Inflammatory macrophage treated with lipopolysaccharide for 4 hours (primary cell): ENCODE measurements at regions not wholly inside any gene's neighbourhood (a gene's known extent, or its start where the extent isn't known, plus 50 kb on each side); places are given as distances from the start of the nearest gene placed in this dataset.
A peak's percentile ranks its signal among the peaks of the same experiment; 100 is the strongest.

Source experiments
- DNase-seq: peaks from one replicate; pipeline ENCODE4 v3.0.0-alpha.2; 2020

GRCh38 chr16:89027281-89027680 is 50.3 kb upstream of the CBFA2T3 start:
- DNase-seq: no peak

- peak; percentile 90 for DNase-seq
Measured at GRCh38 chr16:89031715-89032659, 55.0 kb upstream of the CBFA2T3 start.

DNA sequence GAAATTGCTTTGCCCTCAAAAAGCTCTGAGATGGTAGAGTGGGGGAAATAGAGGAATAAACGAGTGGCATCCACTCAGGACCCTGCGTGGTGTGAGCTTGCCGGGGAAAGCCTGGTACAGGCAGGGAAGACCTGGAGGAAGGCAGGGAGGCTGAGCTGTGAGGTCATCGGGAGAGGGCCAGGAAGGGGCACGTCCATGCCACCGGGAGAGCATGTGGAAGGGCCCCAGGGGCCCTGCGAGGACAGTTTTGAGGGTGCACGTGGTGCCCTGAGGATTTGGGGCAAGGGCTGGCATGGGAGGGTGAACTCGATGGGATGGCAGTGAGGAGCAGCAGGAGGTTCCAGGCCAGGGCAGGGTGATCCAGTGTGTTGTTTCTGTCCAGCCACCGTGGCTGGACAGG is 56.3 kb upstream of the CBFA2T3 start:
- no peak for DNase-seq

DNA sequence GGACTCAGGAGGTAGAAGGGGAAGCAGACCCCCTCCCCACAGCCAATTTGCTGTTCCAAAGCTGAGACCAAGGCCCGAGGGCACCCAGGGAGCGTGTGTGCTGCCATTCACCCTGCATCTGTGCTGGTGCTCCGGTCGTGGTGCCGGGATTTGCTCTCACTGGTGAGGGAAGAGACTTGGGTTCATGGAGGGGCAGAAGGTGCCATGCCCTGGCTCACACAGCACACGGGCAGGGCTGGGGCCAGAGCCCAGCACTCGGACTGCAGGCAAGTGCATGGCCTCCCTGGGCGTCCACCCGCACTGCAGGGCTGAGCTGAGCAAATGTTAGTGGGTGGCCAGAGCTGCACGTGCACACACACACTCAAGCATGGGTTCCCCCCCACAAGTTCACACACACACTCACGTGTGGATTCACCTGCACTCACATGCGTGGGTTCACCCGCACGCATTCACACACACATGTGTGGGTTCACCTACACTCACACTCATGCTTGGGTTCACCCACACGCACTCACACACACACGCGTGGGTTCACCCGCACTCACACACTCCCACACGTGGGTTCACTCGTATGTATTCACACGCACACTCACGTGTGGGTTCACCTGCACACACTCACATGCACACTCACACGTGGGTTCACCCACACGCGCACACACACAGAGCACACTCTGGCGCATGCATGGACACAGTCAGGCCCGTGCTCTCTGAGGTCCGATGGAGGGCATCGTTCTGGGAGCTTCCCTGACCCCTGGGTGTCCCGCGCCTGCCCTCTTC is 57.0 kb upstream of the CBFA2T3 start:
- DNase-seq: no peak

GRCh38 chr16:89034573-89034961 is 57.6 kb upstream of the CBFA2T3 start:
- DNase-seq: no peak

GRCh38 chr16:89034971-89035668 is 58.1 kb upstream of the CBFA2T3 start:
- DNase-seq: no peak

DNA sequence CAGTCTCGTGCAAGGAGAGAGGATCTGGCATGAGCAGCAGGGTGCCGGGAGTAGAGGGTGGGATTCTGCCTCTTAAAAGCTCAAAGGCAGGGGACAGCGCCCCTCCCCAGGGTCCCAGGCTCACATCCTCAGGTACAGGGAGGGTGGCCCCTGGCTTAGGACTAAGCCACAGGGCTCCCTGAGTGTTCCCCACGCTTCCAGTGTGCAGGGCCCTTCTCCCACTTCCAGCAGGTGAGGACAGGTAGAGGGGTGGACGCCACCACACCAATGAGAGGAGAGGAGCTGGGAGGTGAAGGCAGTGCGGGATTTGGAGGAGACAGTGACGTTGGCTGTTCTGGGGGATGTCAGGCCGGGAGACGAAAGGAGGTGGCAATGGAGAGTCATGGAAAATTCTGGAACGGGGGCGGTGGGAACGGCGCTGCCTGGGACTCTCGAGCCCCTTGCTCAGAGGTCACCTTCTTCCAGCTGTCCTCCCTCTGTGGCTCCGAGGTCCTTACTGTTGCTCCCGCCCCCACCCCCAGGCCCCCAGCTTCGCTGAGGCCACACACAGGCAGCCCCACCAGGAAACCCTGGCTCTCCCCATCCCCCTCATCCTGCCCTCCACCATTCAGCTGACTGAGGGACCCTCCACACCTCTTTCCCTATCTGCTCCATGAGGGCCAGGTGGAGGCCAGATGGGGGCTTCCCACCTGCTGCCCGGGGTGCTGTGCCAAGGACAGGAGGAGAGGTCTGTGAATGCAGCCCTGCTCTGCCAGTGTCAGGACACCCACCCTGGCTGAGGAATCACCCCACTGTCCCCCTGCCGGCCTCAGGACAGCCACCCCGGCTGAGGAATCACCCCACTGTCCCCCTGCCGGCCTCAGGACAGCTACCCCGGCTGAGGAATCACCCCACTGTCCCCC is 57.7 kb upstream of the ACSF3 start:
- no peak for DNase-seq

GRCh38 chr16:89036776-89037175 is 56.9 kb upstream of the ACSF3 start:
- no peak for DNase-seq

DNA sequence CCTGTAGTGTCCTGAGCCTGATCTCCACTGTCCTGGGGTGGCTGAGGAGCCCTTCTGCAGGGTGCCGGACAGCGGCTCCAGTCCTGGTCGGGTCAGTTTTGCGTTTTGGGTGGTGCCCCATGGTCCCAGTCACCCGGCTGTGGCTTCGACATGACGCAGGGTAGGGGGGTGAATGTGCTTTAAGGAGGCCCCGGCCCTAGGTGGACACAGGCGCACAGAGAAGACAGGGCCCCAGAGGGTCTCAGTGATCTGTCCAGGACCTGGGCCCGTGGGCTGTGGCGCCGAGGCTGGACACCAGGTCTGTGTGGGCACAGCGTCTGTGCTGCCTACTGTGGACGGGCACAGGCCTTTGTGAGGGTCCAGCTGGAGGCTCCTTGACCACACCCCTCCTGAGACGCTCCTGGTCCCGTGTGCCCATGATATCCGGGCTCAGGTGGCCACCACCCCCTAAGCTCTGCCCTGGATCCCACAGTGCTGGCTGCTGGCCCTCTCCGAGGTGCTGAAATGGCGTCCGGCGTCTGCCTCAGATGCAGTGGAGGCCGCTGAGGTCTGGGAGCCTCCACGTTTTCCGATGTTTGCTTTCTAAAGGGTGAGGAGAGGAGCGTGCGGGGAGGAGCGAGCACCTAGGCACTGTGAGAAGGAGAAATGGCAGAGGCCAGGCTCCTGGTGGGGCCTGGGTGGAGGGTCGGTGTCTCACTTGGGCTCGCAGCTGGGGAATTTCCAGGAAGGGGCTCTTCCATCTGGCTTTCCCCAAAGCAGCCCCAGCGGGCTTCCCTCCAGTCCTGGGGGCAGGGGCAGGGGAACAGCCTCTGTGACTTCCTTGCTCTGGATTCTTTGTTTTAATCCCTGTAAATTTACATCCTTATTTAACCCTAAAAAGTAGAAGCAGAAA is 56.1 kb upstream of the ACSF3 start:
- DNase-seq: peak; percentile 7

DNA sequence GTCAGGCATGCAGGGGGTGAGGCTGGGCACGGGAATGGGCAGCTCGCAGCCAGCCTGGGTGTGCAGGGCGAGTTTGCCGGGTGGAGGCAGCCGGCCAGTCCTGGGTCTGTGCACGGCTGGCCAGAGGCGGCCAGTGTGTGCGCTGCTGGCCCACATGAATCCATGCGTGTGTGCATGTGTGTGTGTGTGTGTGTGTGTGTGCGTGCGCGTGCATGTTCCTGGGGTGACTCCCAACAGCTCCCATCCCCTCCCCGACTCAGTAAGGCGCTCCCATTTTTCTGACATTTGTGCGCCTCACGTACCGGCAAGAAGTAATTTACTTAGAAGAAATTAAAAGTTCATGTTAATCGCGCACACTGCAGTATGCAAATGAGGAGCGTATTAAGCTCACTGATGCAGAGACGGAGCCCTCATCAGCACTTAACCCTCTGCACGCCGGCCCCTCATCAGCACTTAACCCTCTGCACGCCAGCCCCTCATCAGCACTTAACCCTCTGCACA is 55.4 kb upstream of the ACSF3 start:
- DNase-seq: no peak

- no peak for DNase-seq
Measured at GRCh38 chr16:89038811-89039735, 54.6 kb upstream of the ACSF3 start.

GRCh38 chr16:89039756-89040155 is 53.9 kb upstream of the ACSF3 start:
- DNase-seq: no peak

- DNase-seq: no peak
Measured at GRCh38 chr16:89040391-89040790, 53.3 kb upstream of the ACSF3 start.

- DNase-seq: no peak
Measured at GRCh38 chr16:89040861-89041570, 52.6 kb upstream of the ACSF3 start.

GRCh38 chr16:89041571-89042481 is 51.8 kb upstream of the ACSF3 start:
- no peak for DNase-seq

GRCh38 chr16:89042711-89043551 is 50.7 kb upstream of the ACSF3 start:
- DNase-seq: no peak
